HEK293 (cell line): ENCODE measurements at regions not wholly inside any gene's neighbourhood (a gene's known extent, or its start where the extent isn't known, plus 50 kb on each side); places are given as distances from the start of the nearest gene placed in this dataset.

Experiments used
- CTCF ChIA-PET: fragments of 350-600 bp; formaldehyde crosslinking; extraction: SDS; loops from one replicate; lab custom pipeline; 2021; ENCODE audit warnings: antibody characterized with exemption; lab: Yijun Ruan, JAX
- POLR2A ChIA-PET: fragments of 300-600 bp; formaldehyde crosslinking; extraction: SDS; loops from one replicate; lab custom pipeline; 2020; ENCODE audit warnings: antibody characterized with exemption, inconsistent platforms; lab: Yijun Ruan, JAX
- H3K27ac ChIP-seq: fragments of 200-500 bp; sonication (Bioruptor generic); 2 replicates; pipeline ENCODE4 v1.5.1; 2014; ENCODE audit warnings: low read depth, low read length, control low read depth, inconsistent platforms; ENCODE audit errors: extremely low read depth
- H3K36me3 ChIP-seq, 2 experiments: fragments of 200-500 bp in 1 of 2; sonication (Bioruptor generic) in 1 of 2; 1 replicate in 1 of 2; 2 replicates in 1 of 2; pipeline ENCODE4 v1.5.1; 2014 to 2017; ENCODE audit warnings: inconsistent platforms in 2 of 2, low read length in 2 of 2; ENCODE audit not compliant: control insufficient read depth in 2 of 2, insufficient read depth in 1 of 2
- H3K4me1 ChIP-seq: fragments of 200-500 bp; sonication (Bioruptor generic); 2 replicates; pipeline ENCODE4 v1.5.1; 2014; ENCODE audit warnings: mild to moderate bottlenecking, low read length, inconsistent platforms; ENCODE audit not compliant: control insufficient read depth, insufficient read depth
- H3K4me3 ChIP-seq: 2 replicates; pipeline ENCODE4 v1.5.1; 2011; ENCODE audit warnings: low read depth, mild to moderate bottlenecking, control low read depth, low read length, moderate library complexity
- H3K9me3 ChIP-seq: fragments of 200-500 bp; sonication (Bioruptor generic); 2 replicates; pipeline ENCODE4 v1.5.1; 2014; ENCODE audit warnings: low read depth, low read length, inconsistent platforms; ENCODE audit not compliant: control insufficient read depth, insufficient read depth
- ELK4 ChIP-seq: IDR thresholded peaks from 2 replicates; pipeline ENCODE4 v1.6.1; 2011; ENCODE audit warnings: mild to moderate bottlenecking, low read depth, low read length, borderline replicate concordance
- HOXD13 ChIP-seq: sonication (generic); formaldehyde crosslinking; IDR thresholded peaks from 2 replicates; pipeline ENCODE4 v1.8.0; 2022; ENCODE audit warnings: missing genetic modification reagents, borderline replicate concordance
- INSM2 ChIP-seq: fragments of 450-650 bp; formaldehyde crosslinking; IDR thresholded peaks from 2 replicates; pipeline ENCODE4 v1.5.1; 2016; ENCODE audit warnings: missing biosample characterization, missing genetic modification characterization
- REST ChIP-seq: fragments of 450-650 bp; formaldehyde crosslinking; IDR thresholded peaks from 2 replicates; pipeline ENCODE4 v1.5.1; 2016; ENCODE audit warnings: missing biosample characterization, missing genetic modification characterization
- ZFP37 ChIP-seq: fragments of 450-650 bp; formaldehyde crosslinking; IDR thresholded peaks from 2 replicates; pipeline ENCODE4 v1.5.1; 2016; ENCODE audit warnings: missing biosample characterization, missing genetic modification characterization
- ZNF202 ChIP-seq: fragments of 450-650 bp; formaldehyde crosslinking; IDR thresholded peaks from 2 replicates; pipeline ENCODE4 v1.5.1; 2016; ENCODE audit warnings: missing biosample characterization, missing genetic modification characterization, borderline replicate concordance
- ZNF23 ChIP-seq: fragments of 450-650 bp; formaldehyde crosslinking; IDR thresholded peaks from 2 replicates; pipeline ENCODE4 v1.5.1; 2016; ENCODE audit warnings: missing biosample characterization, missing genetic modification characterization, borderline replicate concordance
- ZNF274 ChIP-seq, 2 experiments: fragments of 200-500 bp in 1 of 2; fragments of 450-650 bp in 1 of 2; sonication (Bioruptor generic) in 1 of 2; formaldehyde crosslinking in 1 of 2; IDR thresholded peaks; 2 replicates each; pipeline versions ENCODE4 v1.5.1 to v1.6.1; 2014 to 2016; ENCODE audit warnings: borderline replicate concordance in 1 of 2, inconsistent platforms in 1 of 2, low read length in 1 of 2, missing biosample characterization in 1 of 2, missing genetic modification characterization in 1 of 2
- ZNF473 ChIP-seq: fragments of 450-650 bp; formaldehyde crosslinking; IDR thresholded peaks from 2 replicates; pipeline ENCODE4 v1.5.1; 2017; ENCODE audit warnings: missing biosample characterization, missing genetic modification characterization
- ZNF488 ChIP-seq: fragments of 450-650 bp; formaldehyde crosslinking; IDR thresholded peaks from 2 replicates; pipeline ENCODE4 v1.5.1; 2016; ENCODE audit warnings: missing biosample characterization, missing genetic modification characterization
- ZNF513 ChIP-seq: fragments of 450-650 bp; IDR thresholded peaks from 2 replicates; pipeline ENCODE4 v1.5.1; 2018; ENCODE audit warnings: missing biosample characterization, missing genetic modification characterization
- ZNF549 ChIP-seq: fragments of 450-650 bp; IDR thresholded peaks from 2 replicates; pipeline ENCODE4 v1.5.1; 2018; ENCODE audit warnings: missing biosample characterization, missing genetic modification characterization, mild to moderate bottlenecking, inconsistent platforms, moderate library complexity
- ZNF558 ChIP-seq: fragments of 450-650 bp; formaldehyde crosslinking; IDR thresholded peaks from 2 replicates; pipeline ENCODE4 v1.5.1; 2016; ENCODE audit warnings: missing biosample characterization, missing genetic modification characterization
- ZNF600 ChIP-seq: fragments of 450-650 bp; formaldehyde crosslinking; IDR thresholded peaks from 2 replicates; pipeline ENCODE4 v1.5.1; 2016; ENCODE audit warnings: missing biosample characterization, missing genetic modification characterization
- ZNF624 ChIP-seq: fragments of 450-650 bp; formaldehyde crosslinking; IDR thresholded peaks from 2 replicates; pipeline ENCODE4 v1.5.1; 2017; ENCODE audit warnings: missing biosample characterization, missing genetic modification characterization
- ZNF645 ChIP-seq: fragments of 450-650 bp; formaldehyde crosslinking; IDR thresholded peaks from 2 replicates; pipeline ENCODE4; 2016; ENCODE audit warnings: missing biosample characterization, missing genetic modification characterization
- ZNF692 ChIP-seq: fragments of 450-650 bp; formaldehyde crosslinking; IDR thresholded peaks from 2 replicates; pipeline ENCODE4 v1.5.1; 2016; ENCODE audit warnings: missing biosample characterization, missing genetic modification characterization
- ZNF704 ChIP-seq: fragments of 450-650 bp; formaldehyde crosslinking; IDR thresholded peaks from 2 replicates; pipeline ENCODE4 v1.5.1; 2016; ENCODE audit warnings: missing biosample characterization, missing genetic modification characterization
- ZSCAN5A ChIP-seq: fragments of 450-650 bp; formaldehyde crosslinking; IDR thresholded peaks from 2 replicates; pipeline ENCODE4 v1.5.1; 2016; ENCODE audit warnings: missing biosample characterization, missing genetic modification characterization
- ZXDB ChIP-seq: fragments of 450-650 bp; formaldehyde crosslinking; IDR thresholded peaks from 2 replicates; pipeline ENCODE4 v1.5.1; 2016; ENCODE audit warnings: missing biosample characterization, missing genetic modification characterization

GRCh38 chr12:97616946-97617345, 154.3 kb downstream of the RMST start:
- no peak overlapping the region for H3K27ac ChIP-seq
- ChIA-PET POLR2A (no interaction called here), CTCF (no interaction called here)
- H3K9me3 ChIP-seq = no peaks in the 10 kb centered on the region
- H3K4me3 ChIP-seq = no peak overlapping the region
- H3K4me1 ChIP-seq = no peaks in the 10 kb centered on the region
- H3K36me3 ChIP-seq = no peaks in the 10 kb centered on the region
- no peak for TF ChIP-seq ZNF513 (tag by site-specific recombination)
- TF ChIP-seq ZNF488 (tag by site-specific recombination) = no peak
- TF ChIP-seq ZNF23 (tag by site-specific recombination) = no peak
- no peak for TF ChIP-seq ZNF600 (tag by site-specific recombination)
- no peak for TF ChIP-seq ZNF645 (tag by site-specific recombination)
- TF ChIP-seq ZNF624 (tag by site-specific recombination) = no peak
- TF ChIP-seq REST = no peak
- TF ChIP-seq ZNF558 = no peak
- TF ChIP-seq ZFP37 (tag by site-specific recombination) = no peak
- TF ChIP-seq ZNF704 (tag by site-specific recombination) = no peak
- TF ChIP-seq, all 188 proteins: peak for 0

- no peaks in the 10 kb centered on the region for H3K36me3 ChIP-seq
- H3K4me3 ChIP-seq = no peak overlapping the region
- no peak overlapping the region for H3K27ac ChIP-seq
- POLR2A ChIA-PET = no interaction called here
- H3K4me1 ChIP-seq = no peaks in the 10 kb centered on the region
- CTCF ChIA-PET = no interaction called here
- no peaks in the 10 kb centered on the region for H3K9me3 ChIP-seq
- TF ChIP-seq ZNF274 (IDR thresholded peaks at IDR 0.05; ENCODE audit: low read length) (no peak), ZNF274 (tag by site-specific recombination; IDR thresholded peaks at IDR 0.05; ENCODE audit: borderline replicate concordance) (no peak), ZXDB (tag by site-specific recombination) (no peak), INSM2 (tag by site-specific recombination) (no peak), ZNF473 (tag by site-specific recombination) (no peak), ZNF692 (tag by site-specific recombination) (no peak), ZNF202 (no peak), ZNF549 (tag by site-specific recombination) (no peak), ELK4 (no peak), HOXD13 (CRISPR knock-in tag) (no peak), ZNF624 (tag by site-specific recombination) (no peak), ZSCAN5A (tag by site-specific recombination) (no peak)
Observed at GRCh38 chr12:97628962-97629361, 166.4 kb downstream of the RMST start.
